ENCODE measurements at regions not wholly inside any gene's neighbourhood (a gene's known extent, or its start where the extent isn't known, plus 50 kb on each side); places are given as distances from the start of the nearest gene placed in this dataset.

- TF ChIP-seq EZH2 (IDR thresholded peaks at IDR 0.05; ENCODE audit: borderline replicate concordance) (no peak), CTCF (IDR thresholded peaks at IDR 0.05; ENCODE audit: poor library complexity) (no peak), EZH2phosphoT487 (IDR thresholded peaks at IDR 0.05; ENCODE audit: low read depth, severe bottlenecking, unreplicated experiment) (no peak)
Observed at GRCh38 chr1:112146201-112146715, 156.8 kb upstream of the KCND3 start.

All from hepatocyte (in vitro differentiated cells).